DOHH2 (cell line): ENCODE measurements at regions not wholly inside any gene's neighbourhood (a gene's known extent, or its start where the extent isn't known, plus 50 kb on each side); places are given as distances from the start of the nearest gene placed in this dataset.
"Not testable (repeated sequence)": the region's sequence is repeated elsewhere in the genome, so short reads cannot be mapped to it uniquely, and the experiment has no call there.

Source experiments
- EZH2phosphoT487 ChIP-seq: fragments of 200-600 bp; sonication (generic); IDR thresholded peaks from 2 replicates; pipeline ENCODE4 v1.6.1; 2017; ENCODE audit warnings: borderline replicate concordance, mild to moderate bottlenecking, antibody characterized with exemption, low read length, moderate library complexity, mixed read lengths
- TF ChIP-seq, protein P1 (sequence below): fragments of 200-600 bp; sonication (generic); IDR thresholded peaks from one replicate; pipeline ENCODE4 v1.5.1; 2014; ENCODE audit warnings: antibody characterized with exemption, mild to moderate bottlenecking, low read depth, low read length; ENCODE audit not compliant: poor library complexity, severe bottlenecking

DNA sequence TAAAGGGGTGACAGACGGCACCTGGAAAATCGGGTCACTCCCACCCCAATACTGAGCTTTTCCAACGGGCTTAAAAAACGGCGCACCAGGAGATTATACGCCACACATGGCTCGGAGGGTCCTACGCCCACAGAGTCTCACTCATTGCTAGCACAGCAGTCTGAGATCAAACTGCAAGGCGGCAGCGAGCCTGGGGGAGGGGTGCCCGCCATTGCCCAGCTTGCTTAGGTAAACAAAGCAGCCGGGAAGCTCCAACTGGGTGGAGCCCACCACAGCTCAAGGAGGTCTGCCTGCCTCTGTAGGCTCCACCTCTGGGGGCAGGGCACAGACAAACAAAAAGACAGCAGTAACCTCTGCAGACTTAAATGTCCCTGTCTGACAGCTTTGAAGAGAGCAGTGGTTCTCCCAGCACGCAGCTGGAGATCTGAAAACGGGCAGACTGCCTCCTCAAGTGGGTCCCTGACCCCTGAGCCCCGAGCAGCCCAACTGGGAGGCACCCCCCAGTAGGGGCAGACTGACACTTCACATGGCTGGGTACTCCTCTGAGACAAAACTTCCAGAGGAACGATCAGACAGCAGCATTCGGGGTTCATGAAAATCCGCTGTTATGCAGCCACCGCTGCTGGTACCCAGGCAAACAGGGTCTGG is 162.8 kb upstream of the GJE1 start:
- TF ChIP-seq, protein P1, sequence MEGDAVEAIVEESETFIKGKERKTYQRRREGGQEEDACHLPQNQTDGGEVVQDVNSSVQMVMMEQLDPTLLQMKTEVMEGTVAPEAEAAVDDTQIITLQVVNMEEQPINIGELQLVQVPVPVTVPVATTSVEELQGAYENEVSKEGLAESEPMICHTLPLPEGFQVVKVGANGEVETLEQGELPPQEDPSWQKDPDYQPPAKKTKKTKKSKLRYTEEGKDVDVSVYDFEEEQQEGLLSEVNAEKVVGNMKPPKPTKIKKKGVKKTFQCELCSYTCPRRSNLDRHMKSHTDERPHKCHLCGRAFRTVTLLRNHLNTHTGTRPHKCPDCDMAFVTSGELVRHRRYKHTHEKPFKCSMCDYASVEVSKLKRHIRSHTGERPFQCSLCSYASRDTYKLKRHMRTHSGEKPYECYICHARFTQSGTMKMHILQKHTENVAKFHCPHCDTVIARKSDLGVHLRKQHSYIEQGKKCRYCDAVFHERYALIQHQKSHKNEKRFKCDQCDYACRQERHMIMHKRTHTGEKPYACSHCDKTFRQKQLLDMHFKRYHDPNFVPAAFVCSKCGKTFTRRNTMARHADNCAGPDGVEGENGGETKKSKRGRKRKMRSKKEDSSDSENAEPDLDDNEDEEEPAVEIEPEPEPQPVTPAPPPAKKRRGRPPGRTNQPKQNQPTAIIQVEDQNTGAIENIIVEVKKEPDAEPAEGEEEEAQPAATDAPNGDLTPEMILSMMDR = not testable (repeated sequence)
- TF ChIP-seq EZH2phosphoT487 = not testable (repeated sequence)
